ENCODE measurements at regions not wholly inside any gene's neighbourhood (a gene's known extent, or its start where the extent isn't known, plus 50 kb on each side); places are given as distances from the start of the nearest gene placed in this dataset.

DNA sequence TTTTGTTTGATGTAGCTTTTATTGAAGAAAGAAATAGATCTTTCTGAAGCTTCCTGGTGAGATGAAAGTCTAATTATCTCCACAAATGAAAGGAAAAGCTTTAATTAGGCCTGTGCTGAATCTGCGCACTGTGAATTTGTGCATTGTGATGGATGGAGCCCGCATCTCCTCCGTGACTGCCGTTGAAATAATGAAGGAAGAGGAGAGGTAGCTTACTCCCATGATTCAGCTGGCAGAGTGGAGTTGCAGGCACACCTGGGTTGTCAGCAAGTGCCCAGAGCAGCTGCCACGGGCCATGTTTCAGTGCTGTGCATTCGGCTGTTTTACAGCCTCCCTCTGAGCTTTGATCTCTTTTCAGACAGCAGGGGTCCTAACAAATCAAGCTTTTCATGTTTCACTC, 735.3 kb upstream of the TENM3 start:
- DNase-seq, result peak; percentile 41

DNA sequence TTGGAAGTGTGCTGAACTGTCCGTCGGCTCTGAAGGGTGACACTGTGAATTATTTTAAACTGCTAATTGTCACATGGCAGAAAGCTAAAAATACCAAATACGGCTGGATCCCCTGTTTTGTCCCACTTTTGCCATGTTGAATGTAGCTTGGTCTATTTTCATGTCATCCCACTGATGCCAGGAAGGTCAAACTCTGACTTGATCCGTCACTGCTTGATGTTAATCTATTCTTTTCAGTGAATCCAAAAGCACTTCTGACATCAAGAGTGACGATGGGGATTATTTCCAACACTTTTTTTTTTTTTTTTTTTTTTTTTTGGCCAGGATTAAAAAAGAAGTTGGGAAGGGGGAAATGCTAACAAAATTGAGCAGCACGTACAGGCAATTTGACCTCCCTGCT, 734.6 kb upstream of the TENM3 start:
- no peak for DNase-seq

DNA sequence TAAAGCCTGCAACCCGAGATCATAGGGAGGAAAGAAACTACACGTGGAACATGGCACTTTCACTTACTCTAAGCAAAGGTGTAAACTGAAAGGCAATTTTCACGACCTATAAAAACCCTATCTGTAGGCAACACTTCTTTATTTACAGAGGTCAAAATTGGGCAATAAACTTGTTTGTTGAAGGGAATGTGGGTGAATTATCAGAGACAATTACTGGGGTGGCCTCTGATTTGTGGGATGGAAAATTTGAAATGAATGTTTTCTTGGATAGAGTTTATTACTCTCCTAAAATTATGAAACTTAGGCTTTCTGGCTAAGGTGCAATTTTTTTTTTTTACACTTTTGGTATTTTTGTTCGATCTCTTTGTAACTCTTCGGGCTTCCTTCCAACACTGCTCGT, 734.1 kb upstream of the TENM3 start:
- no peak for DNase-seq

DNA sequence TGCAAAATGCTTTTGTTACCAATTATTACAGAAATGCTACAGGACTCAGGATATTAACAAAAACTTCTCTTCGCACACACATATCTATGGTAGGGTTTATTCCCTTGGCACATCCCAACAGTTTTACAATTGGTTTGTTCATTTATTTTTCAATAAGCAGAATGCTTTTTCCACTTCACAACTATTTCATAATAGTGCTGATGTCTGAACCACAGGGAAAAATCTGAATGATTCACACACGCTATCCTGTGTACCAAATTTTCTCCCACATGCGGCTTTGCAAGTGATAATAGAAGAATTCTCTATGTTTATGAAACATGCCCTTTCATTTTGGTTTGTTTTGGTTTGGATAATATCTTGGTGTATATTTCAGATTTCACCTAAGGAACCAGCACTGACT, 725.7 kb upstream of the TENM3 start:
- DNase-seq, result no peak

DNA sequence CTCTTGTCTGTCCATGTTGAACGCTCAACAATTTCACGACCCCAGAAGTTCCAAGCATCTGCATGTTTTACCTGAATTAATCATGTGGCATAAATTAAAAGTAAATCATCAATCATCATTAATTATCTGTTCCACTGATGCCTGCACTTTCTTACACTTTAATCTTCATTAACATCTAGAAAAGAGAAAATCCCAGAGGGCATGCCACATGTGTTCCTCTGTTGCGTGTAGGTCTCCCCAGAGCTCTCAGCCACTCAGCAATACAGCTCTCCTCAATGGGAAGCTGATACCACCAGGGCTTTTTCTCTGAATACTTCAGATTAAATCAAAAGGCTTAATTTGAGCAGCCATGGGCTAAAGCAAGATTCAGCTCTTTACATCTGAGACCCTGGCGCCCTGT, 722.4 kb upstream of the TENM3 start:
- DNase-seq, result no peak

DNA sequence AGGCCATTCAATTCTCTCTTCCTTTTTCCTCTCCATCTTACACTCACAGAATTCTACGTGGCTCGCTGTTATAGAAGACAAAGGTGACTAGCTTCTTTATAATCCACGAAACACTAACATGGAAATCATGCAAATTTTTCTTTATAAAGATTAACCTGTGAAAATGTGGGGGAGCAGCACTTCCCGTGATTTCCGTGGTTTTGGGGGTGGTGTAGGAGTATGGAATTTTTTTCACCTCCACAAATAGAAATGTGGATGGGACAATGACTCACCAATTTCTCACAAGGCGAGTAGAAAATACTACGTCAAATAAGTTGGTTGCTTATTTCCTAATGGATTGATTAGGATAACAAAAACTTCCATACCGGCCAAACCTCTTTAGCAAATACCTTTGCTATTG, 719.2 kb upstream of the TENM3 start:
- no peak for DNase-seq

DNA sequence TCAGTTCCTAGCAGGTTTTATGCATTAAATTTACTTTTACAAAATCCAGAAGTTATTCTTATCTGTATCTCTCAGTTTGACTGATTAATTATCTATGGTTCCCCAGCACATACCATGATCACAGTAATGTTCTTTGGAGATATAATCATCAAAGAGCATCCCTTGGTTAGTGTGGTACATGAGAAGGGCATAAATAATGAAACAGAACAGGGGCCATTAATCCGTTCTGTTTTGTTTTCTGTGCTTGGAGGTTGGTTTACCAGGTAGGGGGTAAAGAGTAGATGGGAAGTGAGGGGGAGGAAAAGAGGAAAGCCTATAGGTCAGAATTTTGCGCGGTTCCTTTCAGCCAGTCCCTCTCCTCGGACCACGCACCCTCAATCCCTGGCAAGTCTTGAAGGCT, 718.7 kb upstream of the TENM3 start:
- no peak for DNase-seq

DNA sequence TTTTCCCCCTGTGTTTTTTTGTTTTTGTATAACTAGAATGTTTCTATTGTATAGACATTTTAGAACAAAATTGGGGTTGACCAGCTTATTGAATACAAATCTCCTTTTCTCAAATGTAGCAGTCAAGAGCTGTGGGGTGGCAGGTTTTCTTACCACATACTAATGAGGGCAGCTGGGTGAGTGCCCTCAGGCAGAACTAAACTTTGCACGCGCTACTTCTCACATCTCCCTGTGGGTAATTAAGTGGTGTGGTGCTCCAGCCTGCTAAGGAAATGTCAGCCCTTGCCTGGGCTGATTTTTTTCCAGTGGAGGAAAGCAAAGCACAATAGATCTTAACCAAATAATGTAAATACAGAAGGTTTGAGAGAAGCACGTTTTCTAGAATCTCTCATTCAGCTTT, 717.6 kb upstream of the TENM3 start:
- peak; percentile 68 for DNase-seq

DNA sequence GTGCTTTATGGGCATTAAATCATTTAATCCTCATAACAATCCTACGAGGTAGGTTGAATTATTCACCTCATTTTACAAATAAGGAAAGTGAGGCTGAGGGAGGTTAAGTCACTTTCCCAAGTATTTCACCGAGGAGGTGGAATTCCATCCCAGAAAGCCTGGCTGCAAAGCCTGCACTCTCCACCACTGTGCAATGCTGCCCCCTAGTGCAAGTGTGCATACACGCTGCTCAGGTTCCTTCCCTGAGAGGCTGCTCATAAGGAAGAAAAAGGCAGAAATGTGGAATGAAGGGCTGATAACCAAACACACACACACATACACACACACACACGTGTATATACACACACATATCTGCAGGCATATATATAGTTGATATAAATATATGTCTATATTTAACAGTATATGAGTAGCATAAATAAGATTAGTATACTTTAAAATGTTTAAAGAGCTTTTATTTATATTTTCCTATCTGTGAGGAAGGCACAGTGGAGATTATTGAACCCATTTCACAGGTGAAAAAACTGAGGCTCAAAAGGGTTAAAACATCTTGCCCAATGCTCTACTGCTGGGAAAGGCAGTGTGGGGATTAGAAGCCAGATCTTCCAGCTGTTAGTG, 714.5 kb upstream of the TENM3 start:
- DNase-seq, result no peak

DNA sequence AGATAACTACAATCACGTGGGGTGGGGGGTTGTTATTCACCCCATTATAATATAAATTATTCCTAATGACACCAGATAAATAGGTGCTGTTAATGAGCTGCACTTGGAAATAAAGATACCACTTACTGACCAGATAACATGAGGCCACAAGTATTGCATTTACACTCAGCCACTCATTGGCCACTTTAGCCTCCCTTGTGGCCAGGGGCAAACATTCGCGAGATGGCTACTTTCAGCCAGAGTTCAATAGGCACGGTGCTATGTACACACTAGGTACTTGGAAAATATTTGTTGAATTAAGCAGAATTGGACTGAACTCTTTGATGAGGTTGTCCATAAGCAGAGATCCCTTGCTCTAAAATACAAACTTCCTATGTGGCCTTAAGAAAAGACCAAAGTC, 713.7 kb upstream of the TENM3 start:
- no peak for DNase-seq

DNA sequence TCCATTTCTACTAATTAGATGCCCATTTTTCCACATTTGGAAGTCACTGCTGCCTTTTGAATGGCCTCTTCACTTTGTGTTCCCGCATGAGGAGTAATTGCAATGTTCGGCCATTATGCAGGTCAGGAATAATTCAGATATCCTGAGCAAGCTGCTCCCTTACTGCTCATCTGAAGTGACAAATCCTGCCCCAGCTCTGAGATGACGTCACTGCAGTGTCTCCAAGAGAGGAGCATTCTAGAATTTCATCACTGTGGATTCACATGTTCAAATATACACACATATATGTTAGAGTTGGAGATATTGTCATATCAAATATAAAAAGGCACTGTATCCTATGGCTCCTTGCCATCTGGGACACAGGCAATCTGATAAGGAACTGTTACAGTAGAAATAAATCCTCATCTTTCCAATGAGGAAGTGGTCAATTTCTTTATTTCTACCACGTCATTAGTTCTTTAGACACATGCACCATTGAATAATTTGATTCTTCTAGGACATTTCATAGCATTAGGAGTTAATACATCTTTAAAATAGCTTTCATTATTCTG, 706.9 kb upstream of the TENM3 start:
- no peak for DNase-seq

DNA sequence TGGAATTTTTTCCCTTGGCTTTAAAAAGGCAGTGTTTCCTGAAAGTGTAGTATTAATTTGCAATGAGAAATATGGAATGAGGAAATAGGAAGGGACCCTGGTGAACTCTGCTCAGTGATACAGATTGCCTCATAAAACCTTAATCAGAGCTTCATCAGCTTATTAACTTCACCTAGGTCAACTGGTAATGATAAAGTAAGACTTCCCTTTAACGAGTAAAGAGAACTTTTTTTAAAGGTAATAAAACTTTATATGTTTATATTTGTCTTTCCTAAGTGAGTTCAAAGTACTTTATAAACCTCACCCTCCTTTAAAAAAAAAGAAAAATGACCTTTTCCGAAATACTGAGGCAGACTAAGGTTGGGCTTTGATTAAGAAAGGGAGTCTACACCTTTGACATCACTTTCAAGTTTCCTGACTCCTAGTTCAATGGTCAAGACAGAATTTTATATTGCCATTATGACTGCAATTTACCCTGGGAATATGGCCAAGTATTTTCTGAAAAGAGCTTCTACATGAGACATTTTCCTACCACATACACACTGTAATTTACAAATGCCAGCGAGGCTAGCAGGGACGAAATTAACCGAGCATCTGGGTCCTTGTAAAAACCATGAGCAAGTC, 706.3 kb upstream of the TENM3 start:
- no peak for DNase-seq

DNA sequence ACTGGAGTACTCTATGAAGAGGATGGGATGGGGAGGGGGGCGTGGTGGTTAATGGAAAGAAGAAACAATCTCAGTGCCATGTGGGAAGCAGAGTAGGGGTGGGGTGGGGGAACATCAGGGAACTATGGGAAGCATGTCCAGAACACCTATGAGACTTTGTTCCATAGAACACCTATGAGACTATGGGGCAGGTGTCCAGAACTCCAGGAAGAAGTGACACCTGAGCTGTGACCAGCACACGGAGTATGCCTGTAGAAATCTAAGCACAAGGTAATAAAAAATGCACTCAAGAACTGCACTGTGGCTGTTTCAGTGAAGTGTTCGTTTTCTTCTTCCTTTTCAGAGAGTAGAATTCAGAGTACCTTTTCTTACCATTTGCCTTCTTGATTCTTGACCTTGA, 704.8 kb upstream of the TENM3 start:
- DNase-seq, result no peak

DNA sequence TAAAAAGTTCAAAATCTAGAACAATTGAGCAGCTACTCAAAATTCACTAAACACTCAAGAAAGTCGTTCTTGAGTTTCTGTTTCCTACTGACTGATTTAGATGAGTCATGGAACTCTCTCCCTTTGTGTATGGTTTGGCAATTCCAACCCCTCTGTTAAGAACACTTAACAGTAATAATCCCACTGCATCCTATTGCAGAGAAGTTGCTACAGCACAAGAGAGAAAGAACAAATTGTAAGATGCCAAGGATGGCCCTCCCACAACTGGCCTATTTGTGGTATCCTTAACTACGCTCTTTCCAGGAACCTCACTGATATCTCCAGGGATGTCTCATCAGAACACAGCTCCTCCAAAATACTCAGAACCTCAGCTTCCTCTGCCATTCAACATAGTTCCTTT, 701.8 kb upstream of the TENM3 start:
- no peak for DNase-seq

DNA sequence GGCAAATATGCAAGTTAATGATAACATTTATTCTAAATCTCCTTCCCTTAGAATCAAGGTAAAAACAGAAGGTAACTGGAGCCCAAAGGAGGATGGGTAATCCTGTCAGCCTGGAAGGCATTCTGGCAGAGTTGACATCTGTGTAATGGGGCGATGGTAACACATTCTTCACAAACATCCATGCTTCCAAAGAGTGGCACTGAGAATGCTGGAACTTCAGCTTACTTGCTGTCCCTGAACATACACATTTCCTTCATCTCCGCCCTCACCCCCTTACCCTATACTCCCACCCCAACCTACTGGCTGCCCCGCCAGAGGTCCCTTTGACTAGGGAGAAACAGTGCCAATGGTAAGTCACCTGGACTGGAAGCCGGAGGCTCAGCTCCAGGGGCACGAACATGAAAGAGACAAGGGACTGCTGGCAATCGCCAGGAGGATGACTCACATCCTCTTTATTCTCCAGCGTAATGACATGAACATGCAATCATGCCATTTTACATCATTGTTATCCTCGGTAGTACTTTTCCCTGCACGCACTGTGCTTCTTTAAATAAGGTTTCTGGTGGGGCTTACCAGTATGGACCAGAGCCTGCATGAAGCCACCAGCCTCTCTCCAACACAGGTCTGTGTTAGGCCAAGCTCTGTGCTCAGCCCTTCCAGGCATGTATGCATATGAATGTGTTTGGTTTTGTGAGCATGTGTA, 694.2 kb upstream of the TENM3 start:
- no peak for DNase-seq

DNA sequence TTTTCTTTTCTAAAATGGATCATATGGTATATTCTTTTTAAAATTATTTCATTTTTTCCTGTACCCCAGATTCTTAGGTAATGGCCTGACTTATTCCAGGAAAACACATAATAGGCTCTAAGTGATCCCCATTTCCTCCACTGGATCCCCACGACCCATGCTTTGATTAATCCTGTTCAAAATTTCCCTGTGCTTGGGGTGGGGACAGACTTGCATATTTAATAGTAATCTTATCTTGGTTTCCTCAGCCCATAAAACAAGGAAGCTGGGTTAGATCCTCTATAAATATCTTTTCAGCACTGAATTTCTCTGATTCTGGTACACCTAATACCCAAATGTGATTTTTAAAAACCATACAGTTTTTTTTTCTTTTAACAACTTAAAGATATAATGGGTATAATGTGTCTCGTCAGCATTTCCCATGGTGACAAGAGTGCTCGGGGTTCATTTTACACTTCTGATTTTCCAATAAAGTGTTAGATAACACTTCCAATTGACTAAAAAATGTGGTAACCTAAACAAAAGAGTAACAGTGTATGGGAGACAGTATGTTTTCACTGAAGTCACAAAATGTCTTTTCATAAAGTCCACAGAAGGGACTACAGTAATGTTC, 693.5 kb upstream of the TENM3 start:
- DNase-seq, result no peak

DNA sequence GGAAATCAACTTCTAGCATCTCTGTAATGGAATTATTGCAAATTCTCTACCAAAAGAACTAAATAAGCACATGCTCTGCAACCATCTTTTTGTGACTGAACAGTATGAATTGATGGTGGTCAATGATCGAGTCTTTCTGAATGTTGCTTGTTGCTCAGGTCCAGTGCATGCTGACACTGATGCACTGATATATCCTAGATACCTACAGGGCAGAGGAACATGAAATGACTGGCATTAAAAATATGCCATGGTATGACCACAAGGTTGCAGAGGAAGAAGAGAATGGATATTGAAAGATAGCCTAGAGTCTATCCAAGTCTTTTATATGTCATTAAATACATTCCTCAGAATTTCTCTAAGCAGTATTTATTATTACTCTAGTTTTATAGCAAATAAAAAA, 692.8 kb upstream of the TENM3 start:
- no peak for DNase-seq

DNA sequence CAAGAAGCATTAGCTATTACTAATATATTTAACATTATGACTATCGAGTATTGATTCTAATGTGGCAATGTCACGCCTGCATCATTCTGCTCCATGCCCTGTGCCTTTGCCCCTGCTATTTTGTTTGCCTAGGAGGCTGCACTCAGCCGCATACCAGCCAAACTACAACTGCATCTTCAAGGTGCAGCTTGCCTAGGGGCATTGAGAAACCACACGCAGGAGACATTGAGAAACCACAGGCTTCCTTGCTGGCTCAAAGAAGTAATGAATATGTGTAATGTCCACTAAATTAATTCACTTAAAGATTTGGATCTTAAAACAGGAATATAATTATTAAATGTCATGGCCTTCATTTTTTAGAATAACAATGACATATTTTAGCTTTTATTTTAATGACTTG, 683.6 kb upstream of the TENM3 start:
- DNase-seq, result no peak

DNA sequence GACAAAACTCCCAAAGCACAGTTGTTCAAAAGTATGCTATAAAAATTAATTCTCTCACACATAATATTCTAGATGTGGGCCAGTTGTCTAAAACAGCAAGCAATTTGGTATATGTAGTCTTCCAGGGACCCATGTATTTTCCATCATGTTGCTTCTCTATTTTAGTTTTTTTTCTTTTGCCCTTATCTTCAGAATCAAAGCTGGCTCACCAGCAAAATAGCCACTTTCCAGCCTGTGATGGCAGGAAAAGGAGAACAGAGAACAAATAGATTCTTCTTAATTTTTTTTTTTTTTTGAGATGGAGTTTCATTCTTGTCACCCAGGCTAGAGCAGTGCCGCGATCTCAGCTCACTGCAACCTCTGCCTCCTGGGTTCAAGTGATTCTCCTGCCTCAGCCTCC, 680.8 kb upstream of the TENM3 start:
- DNase-seq, result no peak

DNA sequence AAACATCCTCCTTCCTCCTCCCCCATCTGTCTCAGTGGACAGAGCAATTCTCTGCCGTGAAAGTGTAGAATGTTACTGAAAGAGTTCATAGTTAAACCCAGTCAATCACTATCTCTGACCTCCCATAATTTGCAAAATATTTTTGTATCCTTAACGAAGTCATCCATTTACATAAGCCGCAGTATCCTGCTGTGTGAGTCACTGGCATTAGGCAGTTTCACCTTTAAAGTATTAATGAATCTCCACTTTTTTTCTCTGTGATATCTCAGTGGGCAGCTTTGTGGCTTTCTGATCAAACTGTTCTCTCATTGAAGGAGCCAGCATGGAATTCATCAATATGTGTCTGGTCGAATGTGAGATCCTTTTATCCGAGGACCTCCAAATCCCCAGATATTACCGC, 678.6 kb upstream of the TENM3 start:
- no peak for DNase-seq

DNA sequence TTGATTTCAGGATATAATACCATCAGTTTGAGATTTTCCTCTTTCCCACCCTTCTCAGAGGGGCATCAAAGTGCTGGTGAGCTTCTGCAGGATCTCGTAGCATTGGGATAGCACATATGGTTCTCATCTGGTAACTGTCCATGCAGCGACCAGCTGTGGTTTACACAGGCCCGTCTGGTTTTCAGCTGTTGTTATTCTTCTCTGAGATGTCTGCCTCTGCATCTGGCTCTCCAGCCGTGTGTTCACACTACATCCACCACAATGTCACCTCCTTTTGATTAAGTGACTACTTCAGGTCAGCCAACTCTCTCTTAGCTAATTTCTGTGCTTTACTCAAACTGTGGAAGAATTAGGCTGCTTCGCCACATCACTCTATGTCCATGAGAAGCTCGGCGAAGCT, 676.7 kb upstream of the TENM3 start:
- DNase-seq, result no peak

DNA sequence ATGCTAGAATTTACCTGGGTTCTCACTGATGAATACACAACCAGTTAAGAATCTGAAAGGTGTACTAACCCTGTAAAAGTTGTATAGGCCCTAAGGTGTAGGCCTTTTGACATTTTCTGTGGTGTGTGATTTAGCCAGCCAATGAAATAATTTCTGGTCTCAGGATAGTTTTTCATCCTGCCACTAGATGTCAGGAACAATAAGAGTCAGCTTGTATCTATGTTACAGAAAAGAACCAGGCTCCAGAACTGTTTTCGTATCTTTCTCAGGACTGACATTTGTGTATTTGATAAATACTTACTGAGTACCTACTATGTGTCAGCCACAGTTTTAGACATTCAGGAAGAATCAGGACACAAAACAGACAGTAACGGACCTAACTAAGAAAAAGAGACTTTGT, 673.6 kb upstream of the TENM3 start:
- DNase-seq, result no peak

DNA sequence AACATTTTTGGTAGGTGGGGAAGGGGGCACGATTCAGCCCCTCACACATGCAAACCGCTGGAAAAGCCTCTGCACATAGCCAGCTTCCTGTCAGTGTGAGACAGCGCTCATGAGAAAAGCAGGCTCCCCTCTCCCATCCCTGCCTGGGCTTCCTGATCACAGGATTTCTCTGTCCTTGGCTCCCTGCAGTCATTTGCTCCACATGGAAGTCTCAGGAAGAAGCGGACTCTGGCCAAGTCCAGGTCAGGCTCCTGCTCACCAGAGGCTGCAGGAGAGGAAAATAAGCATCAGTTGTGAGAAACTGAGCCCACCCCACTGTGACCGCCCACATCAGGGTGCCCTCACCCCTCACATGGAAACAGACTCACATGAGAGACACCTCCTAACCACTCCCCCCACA, 664.3 kb upstream of the TENM3 start:
- DNase-seq, result no peak

DNA sequence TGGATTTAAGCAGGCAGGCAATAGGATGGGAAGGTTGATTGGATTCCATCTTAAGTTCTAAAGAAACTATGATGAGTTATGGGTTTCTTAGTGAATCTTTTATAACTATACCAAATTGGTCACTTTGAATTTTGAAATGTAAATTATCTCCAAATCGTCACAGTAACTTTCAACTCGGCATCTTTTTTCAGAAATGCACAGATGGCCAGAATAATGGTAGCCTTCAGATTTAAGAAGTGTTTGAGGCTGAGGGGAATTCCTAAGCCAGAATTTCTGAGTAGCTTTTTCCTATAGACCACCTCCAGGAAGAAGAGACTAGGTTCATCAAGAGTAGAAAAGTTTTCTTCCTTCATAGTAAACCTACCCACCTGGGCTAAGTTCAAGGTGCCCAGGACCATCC, 663.7 kb upstream of the TENM3 start:
- no peak for DNase-seq
